Left lung (tissue), 4 donors: ENCODE measurements at regions not wholly inside any gene's neighbourhood (a gene's known extent, or its start where the extent isn't known, plus 50 kb on each side); places are given as distances from the start of the nearest gene placed in this dataset.

Source experiments
- ATAC-seq: fragments of 200-7000 bp; cut with Tn5 transposase; one replicate; pipeline ENCODE4 v1.9.1; 2020; ENCODE audit warnings: moderate library complexity
- DNase-seq, 4 donors: peaks; one replicate each; pipeline ENCODE4 v3.0.0-alpha.2; 2013 to 2020
- H3K27ac ChIP-seq, 2 donors: fragments of 200-600 bp; sonication (generic) in 1 of 2; one replicate each; pipeline versions ENCODE4 v1.5.0 to v1.8.0; 2020 to 2021
- H3K27me3 ChIP-seq, 2 donors: fragments of 200-600 bp; sonication (generic) in 1 of 2; one replicate each; pipeline versions ENCODE4 v1.5.0 to v1.8.0; 2020 to 2021
- H3K36me3 ChIP-seq, 2 donors: fragments of 200-600 bp; sonication (generic) in 1 of 2; one replicate each; pipeline versions ENCODE4 v1.5.0 to v1.8.0; 2020 to 2021
- H3K4me1 ChIP-seq, 2 donors: fragments of 200-600 bp; one replicate each; pipeline ENCODE4 v1.8.0; 2021
- H3K4me3 ChIP-seq, 2 donors: fragments of 200-600 bp; sonication (generic) in 1 of 2; one replicate each; pipeline versions ENCODE4 v1.5.0 to v1.8.0; 2020 to 2021; ENCODE audit warnings: mild to moderate bottlenecking in 1 of 2
- H3K9me3 ChIP-seq, 2 donors: fragments of 200-600 bp; sonication (generic) in 1 of 2; one replicate each; pipeline versions ENCODE4 v1.5.0 to v1.8.0; 2020 to 2021
- CTCF ChIP-seq, 2 donors: fragments of 200-600 bp; sonication (generic) in 1 of 2; IDR thresholded peaks; one replicate each; pipeline versions ENCODE4 v1.5.0 to v1.8.0; 2021; ENCODE audit warnings: antibody characterized with exemption in 2 of 2
- intact Hi-C, 2 donors: fragments of 100-400 bp; cut with DNase I; formaldehyde crosslinking; loops; one replicate each; pipeline versions ENCODE4 v1.11.2 to v1.14.2; 2022
- donor health status: DM: no; HTN: yes; CAD: no.
- donor health status: DM: no; HTN: no; CAD: no.

DNA sequence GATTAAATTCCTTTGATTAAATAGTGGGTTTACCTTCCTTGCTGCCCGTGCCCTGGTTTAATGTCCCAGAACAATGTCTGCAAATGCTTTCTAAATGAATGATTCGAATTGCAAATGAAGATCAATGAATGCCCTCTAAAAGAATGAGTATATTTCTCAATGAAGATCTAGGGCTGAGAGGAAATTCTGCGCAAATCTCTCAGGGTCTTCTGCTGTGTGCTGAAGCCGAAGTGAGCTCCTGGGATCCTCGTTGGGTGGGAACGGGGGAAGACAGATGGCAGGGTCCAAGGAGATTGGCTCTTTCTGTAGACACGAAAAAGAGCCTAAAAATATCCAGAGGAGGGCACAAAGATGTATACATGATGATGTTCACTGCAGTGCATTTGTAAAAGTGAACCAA lies 224.8 kb downstream of the STIM2 start:
- no peak for ATAC-seq
- no peaks in the 10 kb centered on the region for H3K36me3 ChIP-seq
- peaks cover 15 to 60% of the 10 kb centered on the region in 2 donors for H3K27me3 ChIP-seq
- no peaks in the 10 kb centered on the region for H3K9me3 ChIP-seq
- no peak for DNase-seq
- no peak overlapping the region for H3K27ac ChIP-seq
- TF ChIP-seq CTCF (IDR thresholded peaks at IDR 0.05): no peak
- peaks cover 0 to 8% of the 10 kb centered on the region in 2 donors for H3K4me1 ChIP-seq
- no peak overlapping the region for H3K4me3 ChIP-seq
- intact Hi-C loops: no loop called here

- Histone ChIP-seq H3K27ac (no peak overlapping the region), H3K9me3 (no peaks in the 10 kb centered on the region), H3K4me3 (no peak overlapping the region), H3K27me3 (peaks cover 15 to 76% of the 10 kb centered on the region in 2 donors), H3K36me3 (no peaks in the 10 kb centered on the region), H3K4me1 (peaks cover 0 to 8% of the 10 kb centered on the region in 2 donors)
- no peak for TF ChIP-seq CTCF (IDR thresholded peaks at IDR 0.05)
- intact Hi-C loops: no loop called here
- DNase-seq (no peak), ATAC-seq (no peak)
Observed at GRCh38 chr4:27087306-27088045, 226.8 kb downstream of the STIM2 start.

DNA sequence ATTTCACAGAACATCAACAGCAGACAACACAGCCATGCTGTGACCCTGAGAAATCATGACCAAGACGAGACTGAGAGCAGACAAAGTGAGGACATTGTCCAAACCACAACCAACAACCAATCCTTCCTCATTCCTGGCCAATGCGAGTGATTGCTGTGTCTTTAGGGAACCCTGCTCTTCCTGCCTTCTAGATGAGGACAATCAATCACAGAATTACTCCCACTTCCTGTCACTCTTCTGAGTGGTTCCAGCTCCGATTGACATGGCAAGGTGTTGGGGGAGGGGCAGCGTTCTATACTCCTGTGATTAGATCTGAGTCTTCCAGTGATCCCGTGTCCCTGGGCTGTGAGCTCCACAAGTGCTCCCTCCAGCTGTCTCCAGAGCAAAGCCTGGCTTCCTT lies 227.8 kb downstream of the STIM2 start:
- no peak overlapping the region for H3K4me3 ChIP-seq
- no peaks in the 10 kb centered on the region for H3K36me3 ChIP-seq
- H3K27me3 ChIP-seq: peaks cover 15 to 72% of the 10 kb centered on the region in 2 donors
- DNase-seq (no peak), ATAC-seq (peak; percentile 38)
- no peaks in the 10 kb centered on the region for H3K9me3 ChIP-seq
- no peak overlapping the region for H3K27ac ChIP-seq
- intact Hi-C loops: no loop called here
- no peak for TF ChIP-seq CTCF (IDR thresholded peaks at IDR 0.05)
- H3K4me1 ChIP-seq: peaks cover 0 to 8% of the 10 kb centered on the region in 2 donors

- Histone ChIP-seq H3K36me3 (no peaks in the 10 kb centered on the region), H3K9me3 (no peaks in the 10 kb centered on the region), H3K27ac (no peak overlapping the region), H3K27me3 (peaks cover 15 to 65% of the 10 kb centered on the region in 2 donors), H3K4me1 (peaks cover 0 to 8% of the 10 kb centered on the region in 2 donors), H3K4me3 (no peak overlapping the region)
- TF ChIP-seq CTCF (IDR thresholded peaks at IDR 0.05): no peak
- no peak for DNase-seq
- intact Hi-C loops: no loop called here
- ATAC-seq: no peak
Observed at GRCh38 chr4:27089186-27089585, 228.5 kb downstream of the STIM2 start.

DNA sequence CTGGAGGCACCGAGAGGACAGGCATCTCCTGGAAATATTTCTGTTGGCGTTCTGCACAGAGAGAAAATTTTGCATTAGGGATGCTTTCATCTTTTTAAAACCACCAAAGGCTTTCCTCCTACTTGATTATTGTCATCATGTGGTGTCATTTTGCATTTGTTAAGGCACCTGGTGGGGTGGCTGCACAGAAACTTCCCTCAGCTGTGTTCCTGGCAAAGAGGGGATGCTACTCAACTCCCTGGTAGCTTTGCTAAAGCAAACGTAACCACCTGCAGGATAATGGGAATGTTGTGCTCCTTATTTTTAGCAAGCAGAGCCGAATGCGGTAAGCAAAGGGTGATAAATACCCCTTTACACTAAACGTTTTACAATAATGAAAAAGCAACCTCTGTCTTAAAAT lies 229.8 kb downstream of the STIM2 start:
- Histone ChIP-seq H3K36me3 (no peaks in the 10 kb centered on the region), H3K27ac (no peak overlapping the region), H3K9me3 (no peaks in the 10 kb centered on the region), H3K27me3 (peaks cover 5 to 52% of the 10 kb centered on the region in 2 donors), H3K4me3 (no peak overlapping the region), H3K4me1 (no peaks in the 10 kb centered on the region)
- ATAC-seq: no peak
- intact Hi-C loops: no loop called here
- TF ChIP-seq CTCF (IDR thresholded peaks at IDR 0.05): no peak
- DNase-seq: no peak
